Retinal pigment epithelial cell (primary cell): ENCODE measurements at regions not wholly inside any gene's neighbourhood (a gene's known extent, or its start where the extent isn't known, plus 50 kb on each side); places are given as distances from the start of the nearest gene placed in this dataset.

ENCODE experiments used
- DNase-seq: peaks from one replicate; pipeline ENCODE4 v3.0.0-alpha.2; 2010; ENCODE audit warnings: low read depth
- H3K4me3 ChIP-seq: 2 replicates; pipeline ENCODE4 v1.5.1; 2011; ENCODE audit warnings: mild to moderate bottlenecking, low read length, control low read depth, moderate library complexity
- TF ChIP-seq, protein P1 (sequence below): conservative IDR thresholded peaks from 2 replicates; pipeline ENCODE4 v1.5.1; 2011; ENCODE audit warnings: low read depth, low read length, control low read depth, inconsistent platforms

DNA sequence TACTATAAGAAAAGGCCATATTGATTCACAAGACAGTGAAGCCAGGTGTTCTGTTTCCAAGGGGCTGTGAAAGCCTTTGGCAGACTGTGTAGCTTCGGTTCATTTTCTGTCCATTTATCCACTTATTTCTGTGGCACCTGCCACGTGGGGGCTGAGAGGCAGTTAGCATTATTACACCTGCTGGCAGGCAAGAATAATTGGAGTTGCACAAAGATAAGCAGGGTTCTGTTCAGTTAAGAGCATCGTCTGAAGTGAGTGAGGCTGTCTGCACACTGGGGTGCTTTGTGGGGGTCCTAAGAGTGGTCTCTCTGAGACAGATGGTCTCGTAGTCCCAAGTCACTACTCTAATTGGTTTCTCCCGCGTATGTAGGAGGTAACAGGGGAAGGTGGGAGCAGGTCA lies 60.6 kb upstream of the CCN6 start:
- TF ChIP-seq, protein P1, sequence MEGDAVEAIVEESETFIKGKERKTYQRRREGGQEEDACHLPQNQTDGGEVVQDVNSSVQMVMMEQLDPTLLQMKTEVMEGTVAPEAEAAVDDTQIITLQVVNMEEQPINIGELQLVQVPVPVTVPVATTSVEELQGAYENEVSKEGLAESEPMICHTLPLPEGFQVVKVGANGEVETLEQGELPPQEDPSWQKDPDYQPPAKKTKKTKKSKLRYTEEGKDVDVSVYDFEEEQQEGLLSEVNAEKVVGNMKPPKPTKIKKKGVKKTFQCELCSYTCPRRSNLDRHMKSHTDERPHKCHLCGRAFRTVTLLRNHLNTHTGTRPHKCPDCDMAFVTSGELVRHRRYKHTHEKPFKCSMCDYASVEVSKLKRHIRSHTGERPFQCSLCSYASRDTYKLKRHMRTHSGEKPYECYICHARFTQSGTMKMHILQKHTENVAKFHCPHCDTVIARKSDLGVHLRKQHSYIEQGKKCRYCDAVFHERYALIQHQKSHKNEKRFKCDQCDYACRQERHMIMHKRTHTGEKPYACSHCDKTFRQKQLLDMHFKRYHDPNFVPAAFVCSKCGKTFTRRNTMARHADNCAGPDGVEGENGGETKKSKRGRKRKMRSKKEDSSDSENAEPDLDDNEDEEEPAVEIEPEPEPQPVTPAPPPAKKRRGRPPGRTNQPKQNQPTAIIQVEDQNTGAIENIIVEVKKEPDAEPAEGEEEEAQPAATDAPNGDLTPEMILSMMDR, result no peak
- no peak for DNase-seq
- no peak overlapping the region for H3K4me3 ChIP-seq

DNA sequence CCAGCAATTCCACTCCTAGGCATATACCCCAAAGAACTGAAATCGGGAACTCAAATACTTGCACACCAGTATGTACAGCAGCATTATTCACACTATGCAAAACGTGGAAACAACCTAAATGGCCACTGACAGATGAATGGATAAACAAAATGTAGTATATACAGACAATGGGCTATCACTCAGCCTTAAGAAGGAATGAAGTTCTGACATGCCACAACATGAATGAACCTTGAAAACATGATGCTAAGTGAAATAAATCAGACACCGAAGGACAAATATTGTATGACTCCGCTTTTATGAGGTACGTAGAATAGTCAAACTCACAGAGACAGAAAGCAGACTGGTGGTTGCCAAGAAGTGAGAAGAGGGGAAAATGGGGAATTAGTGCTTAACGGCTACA lies 59.1 kb upstream of the CCN6 start:
- no peak overlapping the region for H3K4me3 ChIP-seq
- DNase-seq, result no peak
- TF ChIP-seq, protein P1, result no peak

DNA sequence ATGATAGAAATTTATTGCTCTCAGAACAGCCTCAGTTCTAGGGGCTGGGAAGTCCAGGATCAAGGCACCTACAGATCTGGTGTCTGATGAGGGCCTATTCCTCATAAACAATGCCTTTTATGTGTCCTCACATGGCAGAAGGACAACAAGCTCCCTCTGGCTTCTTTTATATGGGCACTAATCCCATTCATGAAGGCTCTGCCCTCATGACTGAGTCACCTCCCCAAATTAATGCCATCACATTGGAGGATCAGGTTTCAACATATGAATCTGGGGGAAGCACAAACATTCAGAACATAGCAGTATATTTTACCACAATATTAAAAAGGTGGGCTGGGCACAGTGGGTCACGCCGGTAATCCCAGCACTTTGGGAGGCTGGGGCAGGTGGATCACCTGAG lies 58.5 kb upstream of the CCN6 start:
- no peak overlapping the region for H3K4me3 ChIP-seq
- DNase-seq, result no peak
- TF ChIP-seq, protein P1, result no peak

DNA sequence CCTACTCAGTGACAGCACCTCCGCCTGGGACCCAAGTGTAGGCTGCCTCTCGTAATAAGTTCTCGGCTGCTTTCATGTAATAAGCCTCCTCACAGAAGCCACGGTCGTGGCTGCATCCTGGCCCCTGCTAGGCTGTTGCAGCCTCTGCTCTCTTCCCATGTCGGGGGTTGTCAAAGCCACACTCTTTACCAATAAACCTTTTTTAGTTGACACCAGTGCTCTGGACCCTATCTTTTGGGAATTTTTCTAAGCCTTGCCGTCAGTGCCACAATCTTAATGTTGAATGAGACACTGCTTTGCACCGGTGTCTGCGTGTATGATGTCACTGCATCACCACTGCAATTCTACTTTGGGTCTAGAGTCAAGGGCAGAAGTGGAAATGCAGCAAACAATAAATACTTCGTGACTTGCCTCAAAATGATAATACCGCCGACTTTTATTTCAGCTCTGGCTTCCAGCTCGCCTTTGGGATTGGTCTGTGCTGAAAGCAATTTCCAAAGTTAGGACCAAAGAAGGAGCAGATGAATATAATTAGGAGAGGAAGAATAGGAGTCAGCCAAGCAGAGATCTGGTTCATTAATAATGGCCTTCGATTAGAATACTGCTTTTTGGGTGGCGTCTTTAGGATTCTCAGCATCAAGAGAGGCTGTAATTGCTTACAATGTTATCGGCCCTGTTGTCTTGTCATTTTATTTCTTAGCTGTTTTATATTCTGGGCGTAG lies 57.6 kb upstream of the CCN6 start:
- TF ChIP-seq, protein P1, result no peak
- H3K4me3 ChIP-seq, result no peak overlapping the region
- no peak for DNase-seq

DNA sequence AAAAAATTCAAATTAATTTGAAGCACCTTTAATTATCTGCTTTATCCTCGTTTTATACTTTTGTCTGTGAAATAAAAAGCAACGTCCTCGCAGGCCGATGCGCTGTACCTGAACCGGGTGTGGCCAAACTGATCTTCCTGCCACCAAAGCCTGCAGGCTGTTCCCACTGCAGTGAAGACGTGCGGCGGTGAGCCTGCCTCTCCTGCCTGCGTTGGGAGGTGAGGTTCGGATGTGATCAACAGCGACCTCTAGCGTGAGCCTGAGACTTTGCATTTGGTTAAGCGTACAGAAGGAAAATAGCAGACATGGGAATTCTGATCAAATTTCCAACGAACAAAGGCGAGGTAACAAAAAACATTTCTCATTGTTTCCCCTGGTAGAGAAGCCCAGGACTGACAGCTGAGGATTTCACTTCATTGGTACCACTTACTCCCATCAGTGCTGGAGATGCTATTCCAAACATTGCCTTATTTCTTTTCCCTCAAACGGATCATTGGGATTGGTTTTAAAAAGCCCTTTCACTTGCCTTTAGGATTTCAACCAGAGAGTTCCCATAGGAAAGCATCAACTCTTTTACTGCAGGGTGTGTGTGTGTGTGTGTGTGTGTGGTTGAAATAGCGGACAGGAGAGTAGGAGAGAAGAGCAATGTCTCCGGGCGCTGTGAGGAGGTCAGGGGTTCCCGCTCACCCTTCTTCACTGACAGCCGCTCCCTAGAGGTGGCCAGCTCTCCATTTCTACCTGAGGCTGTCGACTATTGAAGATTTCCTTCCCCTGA lies 56.6 kb upstream of the CCN6 start:
- TF ChIP-seq, protein P1, result peak; percentile 90
- no peak for DNase-seq
- H3K4me3 ChIP-seq, result no peak overlapping the region

DNA sequence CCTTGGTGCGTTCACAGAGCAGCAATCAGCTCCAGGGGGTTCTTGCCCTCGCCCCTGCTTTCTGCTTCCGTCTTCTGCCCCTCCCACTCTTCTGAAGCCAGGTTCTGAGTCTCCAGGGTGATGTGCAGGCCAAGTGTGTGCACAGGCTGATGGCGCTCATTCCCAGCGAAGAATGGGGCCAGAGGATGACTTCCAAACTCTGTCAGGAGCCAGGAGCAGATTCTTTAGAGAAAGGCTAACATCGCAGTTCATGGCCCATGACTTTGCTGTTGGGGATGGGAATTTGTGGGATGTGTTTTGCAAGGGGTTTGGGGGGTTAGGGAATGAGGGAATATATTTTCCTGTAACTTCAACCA lies 56.1 kb upstream of the CCN6 start:
- TF ChIP-seq, protein P1, result no peak
- no peak overlapping the region for H3K4me3 ChIP-seq
- no peak for DNase-seq

DNA sequence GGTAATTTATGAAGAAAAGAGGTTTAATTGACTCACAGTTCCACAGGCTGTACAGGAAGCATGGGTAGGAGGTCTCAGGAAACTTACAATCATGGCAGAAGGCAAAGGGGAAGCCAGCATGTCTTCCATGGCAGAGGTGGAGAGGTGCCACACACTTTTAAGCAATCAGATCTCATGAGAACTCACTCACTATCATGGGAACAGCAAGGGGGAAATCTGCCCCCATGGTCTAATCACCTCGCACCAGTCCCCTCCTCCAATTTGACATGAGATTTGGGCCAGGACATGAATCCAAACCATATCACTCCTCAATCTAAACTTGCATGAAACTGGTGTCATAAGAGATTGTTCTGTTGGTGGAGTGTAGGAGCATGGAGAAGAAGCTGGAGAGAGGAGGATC lies 51.6 kb upstream of the CCN6 start:
- DNase-seq, result no peak
- no peak overlapping the region for H3K4me3 ChIP-seq
- TF ChIP-seq, protein P1, result no peak
